IPS-18a (cell line): ENCODE measurements at regions not wholly inside any gene's neighbourhood (a gene's known extent, or its start where the extent isn't known, plus 50 kb on each side); places are given as distances from the start of the nearest gene placed in this dataset.
"Not testable (repeated sequence)": the region's sequence is repeated elsewhere in the genome, so short reads cannot be mapped to it uniquely, and the experiment has no call there.

Experiments used
- H3K27ac ChIP-seq: one replicate; pipeline ENCODE4 v1.5.1; 2013; ENCODE audit warnings: low read length
- H3K27me3 ChIP-seq: one replicate; pipeline ENCODE4 v1.6.1; 2013; ENCODE audit warnings: mild to moderate bottlenecking, low read length; ENCODE audit not compliant: control insufficient read depth, insufficient read depth
- H3K36me3 ChIP-seq: one replicate; pipeline ENCODE4 v1.6.1; 2013; ENCODE audit warnings: low read depth, low read length; ENCODE audit not compliant: control insufficient read depth
- H3K4me1 ChIP-seq: one replicate; pipeline ENCODE4 v1.6.1; 2013; ENCODE audit warnings: low read depth, low read length; ENCODE audit not compliant: control insufficient read depth
- H3K4me3 ChIP-seq: one replicate; pipeline ENCODE4 v1.5.1; 2013; ENCODE audit warnings: low read length
- H3K9ac ChIP-seq: one replicate; pipeline ENCODE4 v1.6.1; 2013; ENCODE audit warnings: mild to moderate bottlenecking, low read length, moderate library complexity
- H3K9me3 ChIP-seq: one replicate; pipeline ENCODE4 v1.6.1; 2013; ENCODE audit warnings: low read depth, low read length; ENCODE audit not compliant: control insufficient read depth

GRCh38 chr2:118582058-118582457, 265.4 kb downstream of the EN1 start:
- Histone ChIP-seq H3K4me1 (peaks cover 7% of the 10 kb centered on the region), H3K9ac (no peak overlapping the region), H3K4me3 (no peak overlapping the region), H3K27ac (no peak overlapping the region), H3K36me3 (no peaks in the 10 kb centered on the region), H3K27me3 (no peaks in the 10 kb centered on the region), H3K9me3 (no peaks in the 10 kb centered on the region)

DNA sequence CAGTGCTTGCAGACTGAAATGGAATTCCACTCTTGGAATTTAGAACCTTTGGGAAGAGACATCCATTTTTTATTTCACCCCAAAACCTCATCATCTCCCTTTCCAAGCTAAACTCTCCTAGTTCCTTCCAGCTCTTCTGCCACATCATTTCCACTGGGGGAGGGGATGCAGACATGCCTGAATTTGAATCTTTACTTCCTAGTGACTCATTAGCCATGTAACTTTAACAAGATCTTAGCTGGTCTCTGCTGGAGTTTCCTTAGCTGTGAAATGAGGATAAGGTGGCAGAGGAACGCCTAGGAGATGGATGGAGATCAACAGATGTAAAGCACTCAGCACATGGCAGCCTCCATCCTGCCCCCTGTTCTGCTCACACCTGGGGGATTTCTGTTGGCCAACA, 266.8 kb downstream of the EN1 start:
- no peak overlapping the region for H3K4me3 ChIP-seq
- no peaks in the 10 kb centered on the region for H3K36me3 ChIP-seq
- H3K27ac ChIP-seq = no peak overlapping the region

DNA sequence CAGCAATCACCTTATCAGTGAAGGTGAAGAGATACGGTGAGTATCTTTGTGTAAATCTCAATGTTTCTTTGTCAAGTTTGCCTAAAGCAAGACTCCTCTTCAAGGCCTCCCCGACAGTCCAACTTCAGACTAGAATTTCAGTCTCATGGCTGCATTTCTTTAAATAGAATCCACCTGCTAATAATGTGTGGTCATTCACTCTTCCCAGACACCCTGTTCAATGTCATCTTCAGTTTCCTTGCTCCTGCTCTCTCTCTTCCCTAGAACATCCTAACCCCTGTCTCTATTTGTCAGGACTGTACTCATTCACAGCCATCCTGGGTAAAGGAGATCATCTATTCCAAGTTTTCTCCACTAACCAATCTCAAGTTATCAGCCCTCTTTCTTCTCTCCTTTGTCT, 267.3 kb downstream of the EN1 start:
- no peaks in the 10 kb centered on the region for H3K27me3 ChIP-seq
- H3K9ac ChIP-seq = no peak overlapping the region
- H3K9me3 ChIP-seq = no peaks in the 10 kb centered on the region
- peaks cover 7% of the 10 kb centered on the region for H3K4me1 ChIP-seq
- no peak overlapping the region for H3K4me3 ChIP-seq
- no peak overlapping the region for H3K27ac ChIP-seq
- no peaks in the 10 kb centered on the region for H3K36me3 ChIP-seq

More for the DNA sequence above, 266.8 kb downstream of the EN1 start:
- H3K9me3 ChIP-seq = no peaks in the 10 kb centered on the region
- H3K4me1 ChIP-seq = peaks cover 7% of the 10 kb centered on the region
- no peaks in the 10 kb centered on the region for H3K27me3 ChIP-seq
- H3K9ac ChIP-seq = no peak overlapping the region

GRCh38 chr2:118577202-118577601, 270.2 kb downstream of the EN1 start:
- Histone ChIP-seq H3K27me3 (no peaks in the 10 kb centered on the region), H3K36me3 (no peaks in the 10 kb centered on the region), H3K4me1 (no peaks in the 10 kb centered on the region), H3K9ac (no peak overlapping the region), H3K4me3 (no peak overlapping the region), H3K27ac (no peak overlapping the region), H3K9me3 (no peaks in the 10 kb centered on the region)

DNA sequence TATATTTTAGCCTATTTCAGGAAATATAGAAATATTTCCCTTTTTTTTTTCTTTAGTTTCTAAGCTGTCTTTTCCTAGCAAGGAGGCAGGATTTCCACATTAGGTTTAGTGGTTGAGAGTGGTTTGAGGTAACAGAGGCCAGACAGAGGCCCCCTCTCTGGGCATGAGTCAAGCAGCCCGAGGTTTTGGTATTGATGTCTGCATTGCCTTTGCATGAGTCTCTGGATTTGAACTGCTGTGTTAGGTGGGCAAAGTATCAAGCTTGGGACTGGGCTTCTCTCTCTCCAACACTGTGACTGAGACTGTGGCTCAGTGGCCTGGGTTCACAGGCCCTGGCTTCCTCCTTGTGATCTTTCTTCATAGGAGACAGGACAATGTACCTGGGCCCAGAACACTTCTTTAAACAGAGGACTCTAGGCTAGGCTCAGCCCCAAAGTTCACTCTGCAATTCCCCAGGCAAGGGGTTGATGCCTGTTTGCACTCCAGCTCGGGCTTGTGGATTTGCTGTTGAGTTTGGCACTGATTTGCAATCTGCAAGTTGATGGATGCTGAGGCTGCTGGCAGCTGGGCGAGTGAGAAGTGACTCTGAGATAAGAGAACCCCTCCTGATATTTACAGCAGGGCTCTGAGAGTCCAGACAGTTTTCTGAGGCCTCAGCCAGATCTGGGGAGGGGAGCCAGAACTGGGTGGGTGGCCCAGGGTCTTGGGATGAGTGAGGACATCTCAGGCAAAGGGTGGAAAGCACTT, 271.2 kb downstream of the EN1 start:
- Histone ChIP-seq H3K27me3 (no peaks in the 10 kb centered on the region), H3K27ac (no peak overlapping the region), H3K9me3 (no peaks in the 10 kb centered on the region), H3K4me3 (no peak overlapping the region), H3K4me1 (no peaks in the 10 kb centered on the region), H3K9ac (no peak overlapping the region), H3K36me3 (no peaks in the 10 kb centered on the region)

DNA sequence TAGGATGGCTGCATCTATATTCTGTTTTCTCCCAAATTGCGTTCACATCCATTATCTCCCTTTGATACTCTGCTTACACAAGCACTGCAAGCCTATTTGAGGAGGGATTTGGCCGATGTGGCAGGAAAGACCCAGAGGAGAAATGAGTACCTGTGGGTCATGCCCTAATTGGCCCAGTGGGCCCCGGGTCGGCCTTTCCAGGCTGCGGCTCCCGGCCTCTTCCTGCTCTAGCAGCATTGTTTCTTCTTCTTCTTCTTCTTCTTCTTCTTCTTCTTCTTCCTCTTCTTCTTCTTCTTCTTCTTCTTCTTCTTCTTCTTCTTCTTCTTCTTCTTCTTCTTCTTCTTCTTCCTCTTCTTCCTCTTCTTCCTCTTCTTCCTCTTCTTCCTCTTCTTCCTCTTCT, 275.1 kb downstream of the EN1 start:
- H3K9me3 ChIP-seq, H3K36me3 ChIP-seq, H3K4me3 ChIP-seq, H3K9ac ChIP-seq, H3K4me1 ChIP-seq, H3K27ac ChIP-seq, H3K27me3 ChIP-seq: not testable (repeated sequence)

GRCh38 chr2:118569876-118570535, 277.4 kb downstream of the EN1 start:
- H3K4me3 ChIP-seq = no peak overlapping the region
- no peak overlapping the region for H3K9ac ChIP-seq
- no peaks in the 10 kb centered on the region for H3K9me3 ChIP-seq
- H3K27me3 ChIP-seq = no peaks in the 10 kb centered on the region
- no peak overlapping the region for H3K27ac ChIP-seq
- no peaks in the 10 kb centered on the region for H3K36me3 ChIP-seq
- no peaks in the 10 kb centered on the region for H3K4me1 ChIP-seq

GRCh38 chr2:118568700-118569099, 278.7 kb downstream of the EN1 start:
- Histone ChIP-seq H3K27ac (no peak overlapping the region), H3K27me3 (no peaks in the 10 kb centered on the region), H3K4me3 (no peak overlapping the region), H3K36me3 (no peaks in the 10 kb centered on the region), H3K9ac (no peak overlapping the region), H3K9me3 (no peaks in the 10 kb centered on the region), H3K4me1 (no peaks in the 10 kb centered on the region)

DNA sequence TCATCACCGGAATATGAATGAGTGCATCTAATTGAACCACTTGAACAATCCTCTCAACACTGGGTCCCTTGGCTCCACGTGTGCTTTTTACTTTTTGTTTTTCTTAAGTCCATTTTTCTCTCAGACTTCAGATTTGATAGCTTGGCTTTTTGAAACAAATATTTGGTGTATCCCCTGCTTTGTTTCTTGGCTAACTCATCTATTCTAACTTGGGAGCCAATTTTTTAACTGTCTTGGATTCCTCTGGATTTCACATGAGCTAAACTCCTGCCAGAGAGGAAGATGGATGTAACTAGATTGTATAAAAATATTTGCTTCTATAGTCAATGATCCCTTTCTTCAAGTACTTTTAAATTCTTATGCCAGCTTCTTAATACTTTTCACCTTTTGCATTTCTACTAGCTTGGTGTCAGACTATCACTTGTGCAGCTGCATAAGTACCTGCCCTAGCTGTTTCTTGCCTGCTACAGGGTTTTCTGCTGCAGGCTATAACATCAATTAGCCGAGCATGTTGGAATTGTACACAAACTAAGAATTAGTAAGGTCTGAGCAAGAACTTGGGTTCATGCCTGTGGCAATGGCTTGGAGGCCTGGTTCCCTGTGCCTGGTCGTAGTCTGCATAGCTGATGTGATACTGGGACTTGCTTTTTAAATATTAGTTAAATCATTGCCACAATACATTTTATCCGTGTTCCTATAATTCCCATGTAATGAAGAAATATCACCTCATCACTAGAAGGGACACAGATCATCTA, 281.5 kb downstream of the EN1 start:
- no peaks in the 10 kb centered on the region for H3K9me3 ChIP-seq
- H3K4me3 ChIP-seq = no peak overlapping the region
- no peaks in the 10 kb centered on the region for H3K4me1 ChIP-seq
- no peak overlapping the region for H3K9ac ChIP-seq
- H3K27ac ChIP-seq = no peak overlapping the region
- no peaks in the 10 kb centered on the region for H3K27me3 ChIP-seq
- H3K36me3 ChIP-seq = no peaks in the 10 kb centered on the region

DNA sequence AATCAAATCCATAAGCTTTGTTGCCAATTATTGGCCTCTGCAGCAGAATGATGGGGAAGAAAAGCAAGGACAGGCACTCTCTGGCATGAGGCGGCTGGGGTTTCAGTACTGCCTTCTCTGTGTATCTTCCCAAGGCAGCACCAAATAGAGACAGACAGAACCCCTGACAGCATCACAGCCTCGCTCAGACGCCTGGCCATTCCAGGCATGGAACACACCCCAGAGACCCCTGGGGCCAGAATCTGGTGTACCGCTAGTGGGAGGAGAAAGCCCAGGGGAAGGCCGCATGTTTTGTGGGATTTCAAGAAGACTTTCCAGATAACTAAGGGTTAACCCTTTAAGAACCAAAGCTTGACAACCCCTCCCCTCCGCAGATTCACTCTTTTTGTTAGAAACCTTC, 282.1 kb downstream of the EN1 start:
- no peaks in the 10 kb centered on the region for H3K36me3 ChIP-seq
- H3K9ac ChIP-seq = no peak overlapping the region
- no peaks in the 10 kb centered on the region for H3K4me1 ChIP-seq
- no peak overlapping the region for H3K4me3 ChIP-seq
- no peaks in the 10 kb centered on the region for H3K27me3 ChIP-seq
- no peak overlapping the region for H3K27ac ChIP-seq
- H3K9me3 ChIP-seq = no peaks in the 10 kb centered on the region

DNA sequence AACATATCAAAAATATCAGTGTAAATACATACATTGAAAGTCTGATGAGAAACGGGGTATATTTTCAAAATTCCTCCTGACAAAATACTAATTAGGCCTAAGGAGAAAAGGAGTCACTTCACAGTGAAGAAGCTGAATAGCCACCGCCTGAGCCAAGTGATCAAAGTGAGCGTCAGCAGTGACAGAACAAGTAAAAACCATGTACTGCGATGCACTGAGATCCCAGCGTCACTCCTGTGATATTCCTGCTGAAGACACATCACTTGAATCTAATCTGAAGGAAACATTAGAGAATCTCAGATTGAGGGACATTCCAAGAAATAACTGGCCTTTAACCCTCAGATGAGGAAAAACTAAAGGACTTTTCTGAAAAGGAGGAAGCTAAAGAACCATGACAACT, 285.3 kb downstream of the EN1 start:
- no peaks in the 10 kb centered on the region for H3K36me3 ChIP-seq
- no peaks in the 10 kb centered on the region for H3K27me3 ChIP-seq
- H3K9me3 ChIP-seq = no peaks in the 10 kb centered on the region
- H3K9ac ChIP-seq = no peak overlapping the region
- H3K27ac ChIP-seq = no peak overlapping the region
- H3K4me3 ChIP-seq = no peak overlapping the region
- no peaks in the 10 kb centered on the region for H3K4me1 ChIP-seq
